H1 (cell line): ENCODE measurements at regions not wholly inside any gene's neighbourhood (a gene's known extent, or its start where the extent isn't known, plus 50 kb on each side); places are given as distances from the start of the nearest gene placed in this dataset.

Experiments used
- CTCF ChIA-PET: fragments of 300-600 bp; sonication (Branson Sonifier 250); formaldehyde crosslinking; loops from one replicate; lab custom pipeline; 2021; ENCODE audit not compliant: partially characterized antibody; lab: Charles Lee
- POLR2A ChIA-PET: fragments of 300-600 bp; sonication (Branson Sonifier 250); formaldehyde crosslinking; loops from one replicate; lab custom pipeline; 2021; ENCODE audit warnings: inconsistent platforms; ENCODE audit not compliant: partially characterized antibody; lab: Charles Lee
- DNase-seq, 2 experiments: peaks; one replicate each; pipeline versions ENCODE4 v3.0.0 to v3.0.0-alpha.2; 2010 to 2022; ENCODE audit warnings: low spot score in 2 of 2, low read depth in 1 of 2, mixed read lengths in 1 of 2
- FAIRE-seq: peaks from 2 replicates; lab custom pipeline; 2011; peaks lifted over from hg19 to GRCh38; lab: Jason Lieb, UNC
- H2AFZ ChIP-seq: 2 replicates; pipeline ENCODE4 v1.8.1; 2012; ENCODE audit warnings: low read length, inconsistent platforms
- H2AK5ac ChIP-seq: 2 replicates; pipeline ENCODE4 v1.6.1; 2013; ENCODE audit warnings: low read depth, low read length
- H2BK120ac ChIP-seq: replicated peaks from 2 replicates; pipeline ENCODE3; 2013; ENCODE audit warnings: low read depth, low read length, inconsistent platforms
- H2BK12ac ChIP-seq: 2 replicates; pipeline ENCODE4 v1.6.1; 2013; ENCODE audit warnings: low read depth, low read length
- H2BK15ac ChIP-seq: 2 replicates; pipeline ENCODE4 v1.6.1; 2013; ENCODE audit warnings: low read length
- H2BK20ac ChIP-seq: 2 replicates; pipeline ENCODE4 v1.6.1; 2013; ENCODE audit warnings: low read length
- H2BK5ac ChIP-seq: 2 replicates; pipeline ENCODE4 v1.6.1; 2013; ENCODE audit warnings: low read depth, low read length
- H3K14ac ChIP-seq: 2 replicates; pipeline ENCODE4 v1.6.1; 2013; ENCODE audit warnings: inconsistent platforms; ENCODE audit not compliant: insufficient read length
- H3K18ac ChIP-seq: 2 replicates; pipeline ENCODE4 v1.6.1; 2013; ENCODE audit warnings: low read length; ENCODE audit errors: extremely low read depth
- H3K23ac ChIP-seq: 2 replicates; pipeline ENCODE4 v1.6.1; 2013; ENCODE audit warnings: inconsistent platforms; ENCODE audit not compliant: insufficient read length
- H3K23me2 ChIP-seq: 2 replicates; pipeline ENCODE4 v1.6.1; 2013; ENCODE audit warnings: low read depth, low read length
- H3K27ac ChIP-seq: 2 replicates; pipeline ENCODE4 v1.6.1; 2011; ENCODE audit warnings: low read depth, low read length, inconsistent platforms
- H3K27me3 ChIP-seq, 4 experiments: replicated peaks in 1 of 4; 1 replicate in 1 of 4; 2 replicates in 3 of 4; pipeline versions ENCODE4 v1.6.1 to v1.8.1; 2011 to 2013; ENCODE audit warnings: low read length in 3 of 4, mild to moderate bottlenecking in 3 of 4, inconsistent platforms in 2 of 4, mixed read lengths in 2 of 4, moderate library complexity in 1 of 4; ENCODE audit not compliant: control insufficient read depth in 3 of 4, insufficient read depth in 3 of 4; ENCODE audit errors: extremely low read depth in 1 of 4
- H3K36me3 ChIP-seq, 4 experiments: 2 replicates each; pipeline versions ENCODE4 v1.6.1 to v1.8.1; 2011 to 2013; ENCODE audit warnings: mild to moderate bottlenecking in 4 of 4, low read length in 3 of 4, moderate library complexity in 2 of 4, control low read depth in 1 of 4, inconsistent platforms in 1 of 4; ENCODE audit not compliant: insufficient read depth in 4 of 4, control insufficient read depth in 2 of 4
- H3K4ac ChIP-seq: replicated peaks from 2 replicates; pipeline ENCODE3; 2013; ENCODE audit warnings: low read length, low read depth, mixed read lengths, inconsistent platforms; ENCODE audit not compliant: insufficient read length
- H3K4me1 ChIP-seq, 4 experiments: replicated peaks in 1 of 4; 1 replicate in 1 of 4; 2 replicates in 3 of 4; pipeline versions ENCODE4 v1.6.1 to v1.8.1; 2011 to 2013; ENCODE audit warnings: low read length in 3 of 4, inconsistent platforms in 2 of 4, mixed read lengths in 1 of 4; ENCODE audit not compliant: insufficient read depth in 4 of 4, control insufficient read depth in 3 of 4
- H3K4me2 ChIP-seq, 2 experiments: 2 replicates each; pipeline versions ENCODE4 v1.6.1 to v1.8.1; 2011 to 2013; ENCODE audit warnings: low read depth in 2 of 2, low read length in 2 of 2, control low read depth in 1 of 2, inconsistent platforms in 1 of 2, mild to moderate bottlenecking in 1 of 2; ENCODE audit not compliant: insufficient read depth in 1 of 2
- H3K4me3 ChIP-seq, 4 experiments: fragments of 200-600, 300-600 bp in 1 of 4; sonication (generic), shearing (Covaris generic), sonication (Bioruptor Twin) in 1 of 4; 2 replicates each; pipeline versions ENCODE4 v1.5.1 to v1.8.1; 2011 to 2016; ENCODE audit warnings: low read length in 4 of 4, low read depth in 3 of 4, control low read depth in 2 of 4, inconsistent platforms in 2 of 4, mild to moderate bottlenecking in 2 of 4, mixed read lengths in 1 of 4, moderate library complexity in 1 of 4; ENCODE audit not compliant: insufficient read depth in 2 of 4; ENCODE audit errors: extremely low read depth in 1 of 4
- H3K56ac ChIP-seq: replicated peaks from 2 replicates; pipeline ENCODE3; 2013; ENCODE audit warnings: low read depth, mild to moderate bottlenecking, mixed read lengths, low read length, inconsistent platforms; ENCODE audit not compliant: insufficient read length
- H3K79me1 ChIP-seq: 2 replicates; pipeline ENCODE4 v1.6.1; 2013; ENCODE audit warnings: low read depth, low read length, control low read depth
- H3K79me2 ChIP-seq, 2 experiments: 2 replicates each; pipeline versions ENCODE4 v1.6.1 to v1.8.1; 2012 to 2013; ENCODE audit warnings: low read length in 2 of 2, mild to moderate bottlenecking in 2 of 2, inconsistent platforms in 1 of 2; ENCODE audit not compliant: insufficient read depth in 2 of 2, control insufficient read depth in 1 of 2
- H3K9ac ChIP-seq, 4 experiments: replicated peaks in 1 of 4; 1 replicate in 1 of 4; 2 replicates in 3 of 4; pipeline versions ENCODE4 v1.6.1 to v1.8.1; 2011 to 2013; ENCODE audit warnings: low read depth in 3 of 4, low read length in 3 of 4, control low read depth in 2 of 4, mild to moderate bottlenecking in 2 of 4, moderate library complexity in 2 of 4, inconsistent platforms in 1 of 4; ENCODE audit errors: extremely low read depth in 1 of 4
- H3K9me3 ChIP-seq, 2 experiments: 2 replicates each; pipeline versions ENCODE4 v1.6.1 to v1.8.1; 2012 to 2013; ENCODE audit warnings: mild to moderate bottlenecking in 2 of 2, moderate library complexity in 2 of 2, control low read depth in 1 of 2, inconsistent platforms in 1 of 2, low read depth in 1 of 2, low read length in 1 of 2, mixed read lengths in 1 of 2; ENCODE audit not compliant: insufficient read depth in 2 of 2
- H4K20me1 ChIP-seq, 2 experiments: replicated peaks in 1 of 2; 2 replicates each; pipeline versions ENCODE3 to v1.8.1; 2011 to 2013; ENCODE audit warnings: inconsistent platforms in 2 of 2, low read length in 2 of 2, mild to moderate bottlenecking in 1 of 2; ENCODE audit not compliant: insufficient read depth in 2 of 2, control insufficient read depth in 1 of 2
- H4K5ac ChIP-seq: 2 replicates; pipeline ENCODE4 v1.6.1; 2013; ENCODE audit warnings: low read length, low read depth, mixed read lengths, inconsistent platforms; ENCODE audit not compliant: insufficient read length
- H4K8ac ChIP-seq: 2 replicates; pipeline ENCODE4 v1.8.0; 2013; ENCODE audit warnings: mild to moderate bottlenecking, moderate library complexity, low read length, inconsistent platforms; ENCODE audit not compliant: insufficient read depth; ENCODE audit errors: extremely low read depth
- H4K91ac ChIP-seq: replicated peaks from 2 replicates; pipeline ENCODE3; 2013; ENCODE audit warnings: low read length, mixed read lengths, inconsistent platforms; ENCODE audit not compliant: insufficient read length
- FOSL1 ChIP-seq: IDR thresholded peaks from 2 replicates; pipeline ENCODE4 v1.6.1; 2011; ENCODE audit warnings: mild to moderate bottlenecking, low read depth, low read length, moderate library complexity; ENCODE audit not compliant: insufficient read depth
- WGBS, 2 experiments: shearing (Covaris generic) in 1 of 2; methylation state at CpG; one replicate each; pipeline versions ENCODE4 v1.1.6 to v1.1.7; 2013 to 2015; ENCODE audit warnings: low lambda C conversion rate in 2 of 2, mixed read lengths in 2 of 2, inconsistent platforms in 1 of 2, low coverage in 1 of 2, missing lambda C conversion rate in 1 of 2; ENCODE audit not compliant: insufficient replicate concordance in 2 of 2, insufficient coverage in 1 of 2, insufficient read length in 1 of 2; ENCODE audit errors: extremely low coverage in 1 of 2, missing lambda C conversion rate in 1 of 2; 5-methylcytosine and 5-hydroxymethylcytosine counted together

- Histone ChIP-seq H2BK20ac (no peak overlapping the region), H3K4me2 (no peak overlapping the region), H3K14ac (no peak overlapping the region), H2BK12ac (no peak overlapping the region), H4K91ac (no peak overlapping the region), H4K5ac (no peak overlapping the region), H2BK15ac (no peak overlapping the region), H3K27ac (no peak overlapping the region), H3K23ac (no peak overlapping the region), H3K79me2 (no peaks in the 10 kb centered on the region), H4K20me1 (no peaks in the 10 kb centered on the region), H3K9me3 (no peaks in the 10 kb centered on the region), H3K23me2 (no peaks in the 10 kb centered on the region), H4K8ac (no peak overlapping the region), H2AK5ac (no peak overlapping the region), H3K27me3 (no peaks in the 10 kb centered on the region), H3K36me3 (no peaks in the 10 kb centered on the region), H3K4me1 (no peaks in the 10 kb centered on the region; a peak in 1 of 7 replicates), H3K56ac (no peak overlapping the region), H3K79me1 (no peaks in the 10 kb centered on the region), H3K9ac (no peak overlapping the region), H2AFZ (no peak overlapping the region), H2BK5ac (no peak overlapping the region), H3K4me3 (no peak overlapping the region), H2BK120ac (no peak overlapping the region), H3K18ac (no peak overlapping the region), H3K4ac (no peak overlapping the region)
- no peak for TF ChIP-seq FOSL1
- ChIA-PET POLR2A (no interaction called here), CTCF (no interaction called here)
- WGBS, 2 experiments = 91% methylated on average over 13 of the region's 13 CpGs; no CpG with 5 or more reads in 1 of the 2 experiments
- DNase-seq (no peak), FAIRE-seq (no peak)
Observed at GRCh38 chrX:39577206-39577984, 520.4 kb downstream of the BCOR start.
